Fibroblast of lung (primary cell): ENCODE measurements at regions not wholly inside any gene's neighbourhood (a gene's known extent, or its start where the extent isn't known, plus 50 kb on each side); places are given as distances from the start of the nearest gene placed in this dataset.

Experiments
- EZH2 ChIP-seq: IDR thresholded peaks from 2 replicates; pipeline ENCODE4 v1.5.1; 2012; ENCODE audit warnings: low read length, control low read depth, mild to moderate bottlenecking; ENCODE audit errors: missing control alignments
- TF ChIP-seq, protein P1 (sequence below), 2 donors: IDR thresholded peaks in 1 of 2; conservative IDR thresholded peaks in 1 of 2; 1 replicate in 1 of 2; 2 replicates in 1 of 2; pipeline ENCODE4 v1.5.1; 2011 to 2012; ENCODE audit warnings: low read length in 2 of 2, control low read depth in 1 of 2, inconsistent platforms in 1 of 2, low read depth in 1 of 2, mild to moderate bottlenecking in 1 of 2

DNA sequence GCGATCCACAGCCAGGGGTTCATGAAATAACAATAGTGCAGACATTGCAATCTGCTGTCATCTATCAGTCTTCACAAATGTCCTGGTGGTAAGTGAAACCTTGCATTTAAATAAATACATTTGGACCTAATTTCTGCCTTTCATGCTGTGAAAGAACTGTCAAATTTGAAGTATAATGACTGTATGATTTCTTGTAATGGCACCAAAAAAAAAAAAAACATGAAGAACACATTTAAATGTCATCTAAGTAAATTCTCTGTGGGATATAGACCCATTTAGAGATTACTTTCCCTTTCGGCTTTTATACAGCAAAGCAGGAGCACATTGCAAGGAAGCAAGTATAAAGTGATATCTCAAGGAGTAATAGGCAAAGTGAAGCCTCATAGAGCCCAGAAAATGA is 431.5 kb upstream of the SGCD start:
- TF ChIP-seq, protein P1, sequence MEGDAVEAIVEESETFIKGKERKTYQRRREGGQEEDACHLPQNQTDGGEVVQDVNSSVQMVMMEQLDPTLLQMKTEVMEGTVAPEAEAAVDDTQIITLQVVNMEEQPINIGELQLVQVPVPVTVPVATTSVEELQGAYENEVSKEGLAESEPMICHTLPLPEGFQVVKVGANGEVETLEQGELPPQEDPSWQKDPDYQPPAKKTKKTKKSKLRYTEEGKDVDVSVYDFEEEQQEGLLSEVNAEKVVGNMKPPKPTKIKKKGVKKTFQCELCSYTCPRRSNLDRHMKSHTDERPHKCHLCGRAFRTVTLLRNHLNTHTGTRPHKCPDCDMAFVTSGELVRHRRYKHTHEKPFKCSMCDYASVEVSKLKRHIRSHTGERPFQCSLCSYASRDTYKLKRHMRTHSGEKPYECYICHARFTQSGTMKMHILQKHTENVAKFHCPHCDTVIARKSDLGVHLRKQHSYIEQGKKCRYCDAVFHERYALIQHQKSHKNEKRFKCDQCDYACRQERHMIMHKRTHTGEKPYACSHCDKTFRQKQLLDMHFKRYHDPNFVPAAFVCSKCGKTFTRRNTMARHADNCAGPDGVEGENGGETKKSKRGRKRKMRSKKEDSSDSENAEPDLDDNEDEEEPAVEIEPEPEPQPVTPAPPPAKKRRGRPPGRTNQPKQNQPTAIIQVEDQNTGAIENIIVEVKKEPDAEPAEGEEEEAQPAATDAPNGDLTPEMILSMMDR (conservative IDR thresholded peaks at IDR 0.05 in 1 of 2, IDR thresholded peaks at IDR 0.05 in 1 of 2; ENCODE audit: low read depth in 1 of 2, low read length in 2 of 2), result no peak
- no peak for TF ChIP-seq EZH2
